GM08714 (cell line): ENCODE measurements at regions not wholly inside any gene's neighbourhood (a gene's known extent, or its start where the extent isn't known, plus 50 kb on each side); places are given as distances from the start of the nearest gene placed in this dataset.

Source experiments
- H3K4me3 ChIP-seq: fragments of 200-500 bp; sonication (Bioruptor generic); 2 replicates; pipeline ENCODE4 v1.5.1; 2014; ENCODE audit warnings: mild to moderate bottlenecking, low read length, inconsistent platforms
- ZNF274 ChIP-seq: IDR thresholded peaks from 2 replicates; pipeline ENCODE4 v1.6.1; 2012; ENCODE audit warnings: mild to moderate bottlenecking, low read depth, low read length

DNA sequence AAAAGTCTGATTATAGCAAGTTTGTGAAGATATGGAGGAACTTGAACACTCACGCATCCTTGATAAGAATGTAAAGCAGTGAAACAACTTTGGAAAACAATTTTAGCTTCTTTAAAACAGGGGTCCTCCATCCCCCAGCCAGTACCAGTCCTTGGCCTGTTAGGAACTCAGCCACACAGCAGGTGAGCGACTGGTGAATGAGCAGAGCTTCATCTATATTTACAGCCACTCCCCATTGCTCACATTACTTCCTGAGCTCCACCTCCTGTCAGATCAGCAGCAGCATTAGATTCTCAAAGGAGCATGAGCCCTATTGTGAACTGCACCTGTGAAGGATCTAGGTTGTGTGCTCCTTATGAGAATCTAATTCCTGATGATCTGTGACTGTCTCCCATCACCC, 530.3 kb upstream of the PRKX start:
- no peak for TF ChIP-seq ZNF274
- no peak overlapping the region for H3K4me3 ChIP-seq

DNA sequence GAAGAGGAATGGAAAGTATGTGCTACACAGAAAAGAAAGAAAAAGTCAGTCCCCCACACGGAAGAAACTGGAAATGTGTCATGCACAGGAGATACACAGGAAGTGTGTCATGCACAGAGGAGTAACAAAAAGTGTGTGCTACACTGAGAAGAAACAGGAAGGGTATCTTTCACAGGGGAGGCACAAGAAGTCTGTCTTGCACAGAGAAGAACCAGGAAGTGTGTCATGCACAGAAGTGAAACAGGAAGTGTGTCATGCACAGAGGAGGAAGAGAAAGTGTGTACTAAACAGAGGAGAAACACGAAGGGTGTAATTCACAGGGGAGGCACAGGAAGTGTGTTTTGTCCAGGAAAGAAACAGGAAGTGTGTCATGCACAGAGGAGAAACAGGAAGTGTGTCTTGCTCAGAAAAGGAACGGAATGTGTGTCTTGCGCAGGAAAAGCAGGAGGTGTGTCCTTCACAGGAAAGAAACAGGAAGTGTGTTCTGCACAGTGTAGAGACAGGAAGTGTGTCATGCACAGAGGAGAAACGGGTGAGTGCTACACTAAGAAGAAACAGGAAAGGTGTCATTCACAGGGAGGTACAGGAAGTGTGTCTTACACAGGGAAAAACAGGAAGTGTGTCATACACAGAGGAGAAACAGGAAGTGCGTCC, 527.2 kb upstream of the PRKX start:
- TF ChIP-seq ZNF274 = no peak
- no peak overlapping the region for H3K4me3 ChIP-seq

DNA sequence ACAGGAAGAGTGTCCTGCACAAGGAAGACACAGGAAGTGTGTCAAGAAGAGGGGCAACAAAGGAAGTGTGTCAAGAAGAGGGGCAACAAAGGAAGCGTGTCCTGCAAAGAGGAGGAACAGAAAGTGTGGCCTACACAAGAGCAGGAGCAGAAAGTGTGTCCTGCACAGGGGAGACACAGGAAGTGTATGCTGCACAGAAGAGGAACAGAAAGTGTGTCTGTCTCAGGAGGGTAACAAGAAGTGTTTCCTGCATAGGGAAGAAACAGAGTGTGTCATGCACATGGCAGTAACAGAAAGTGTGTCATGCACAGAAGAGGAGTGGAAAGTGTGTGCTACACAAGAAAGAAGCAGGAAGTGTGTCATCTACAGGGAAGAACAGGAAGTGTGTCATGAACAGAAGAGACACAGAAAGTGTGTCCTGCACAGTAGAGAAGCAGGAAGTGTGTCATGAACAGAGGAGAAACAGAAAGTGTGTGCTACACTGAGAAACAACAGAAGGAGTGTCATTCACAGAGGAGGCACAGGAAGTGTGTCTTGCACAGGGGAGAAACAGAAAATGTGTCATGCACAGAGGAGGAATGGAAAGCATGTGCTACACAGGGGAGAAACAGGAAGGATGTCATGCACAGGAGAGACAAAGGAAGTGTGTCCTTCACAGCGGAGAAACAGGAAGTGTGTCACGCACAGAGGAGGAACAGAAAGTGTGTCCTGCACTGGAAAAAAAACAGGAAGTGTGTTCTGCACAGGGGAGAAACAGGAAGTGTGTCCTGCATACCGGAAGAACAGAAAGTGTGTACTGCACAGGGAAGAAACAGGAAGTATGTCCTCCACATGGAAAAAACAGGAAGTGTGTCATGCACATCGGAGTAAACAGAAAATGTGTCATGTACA, 526.4 kb upstream of the PRKX start:
- TF ChIP-seq ZNF274 = no peak

DNA sequence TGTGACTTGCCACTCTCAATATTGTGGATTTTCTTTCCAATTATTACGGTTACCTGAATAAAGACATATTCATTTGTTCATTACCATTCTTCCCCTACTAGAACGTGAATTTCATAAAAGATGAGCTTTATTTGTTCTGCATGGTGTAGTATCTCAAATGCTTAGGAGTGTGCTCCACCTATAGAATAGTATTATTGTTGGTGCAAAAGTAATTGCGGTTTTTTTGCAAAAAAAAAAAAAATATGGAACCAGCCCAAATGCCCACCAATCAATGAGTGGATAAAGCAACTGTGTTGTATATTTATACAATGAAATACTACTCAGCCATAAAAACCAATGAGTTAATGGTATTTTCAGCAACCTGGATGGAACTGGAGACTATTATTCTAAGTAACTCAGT, 525.5 kb upstream of the PRKX start:
- TF ChIP-seq ZNF274 = no peak
- no peak overlapping the region for H3K4me3 ChIP-seq

More for the DNA sequence above, 526.4 kb upstream of the PRKX start:
- H3K4me3 ChIP-seq = no peak overlapping the region

DNA sequence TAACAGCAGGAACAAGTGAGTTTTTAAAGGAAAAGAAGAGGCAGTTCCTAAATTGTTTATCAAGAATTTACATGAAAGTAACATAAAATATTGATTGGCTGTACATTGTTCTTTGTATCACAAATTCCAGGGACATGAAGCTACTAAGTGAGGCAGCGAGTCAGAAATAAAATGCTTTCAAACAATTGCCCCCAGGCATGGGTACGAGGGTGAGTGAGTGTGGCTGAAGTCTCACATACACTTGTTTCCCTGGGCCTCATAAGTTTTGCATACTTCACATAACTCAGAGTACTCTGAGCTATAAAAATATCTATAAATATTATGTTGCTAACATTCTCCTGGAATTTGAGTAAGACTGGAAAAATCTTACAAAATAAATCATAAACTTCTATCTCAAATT, 511.6 kb upstream of the PRKX start:
- TF ChIP-seq ZNF274 = no peak

GRCh38 chrX:4206941-4207340, 493.5 kb upstream of the PRKX start:
- H3K4me3 ChIP-seq = no peak overlapping the region
- no peak for TF ChIP-seq ZNF274

More for the DNA sequence above, 511.6 kb upstream of the PRKX start:
- no peak overlapping the region for H3K4me3 ChIP-seq

GRCh38 chrX:4197971-4198370, 484.5 kb upstream of the PRKX start:
- no peak overlapping the region for H3K4me3 ChIP-seq
- no peak for TF ChIP-seq ZNF274

DNA sequence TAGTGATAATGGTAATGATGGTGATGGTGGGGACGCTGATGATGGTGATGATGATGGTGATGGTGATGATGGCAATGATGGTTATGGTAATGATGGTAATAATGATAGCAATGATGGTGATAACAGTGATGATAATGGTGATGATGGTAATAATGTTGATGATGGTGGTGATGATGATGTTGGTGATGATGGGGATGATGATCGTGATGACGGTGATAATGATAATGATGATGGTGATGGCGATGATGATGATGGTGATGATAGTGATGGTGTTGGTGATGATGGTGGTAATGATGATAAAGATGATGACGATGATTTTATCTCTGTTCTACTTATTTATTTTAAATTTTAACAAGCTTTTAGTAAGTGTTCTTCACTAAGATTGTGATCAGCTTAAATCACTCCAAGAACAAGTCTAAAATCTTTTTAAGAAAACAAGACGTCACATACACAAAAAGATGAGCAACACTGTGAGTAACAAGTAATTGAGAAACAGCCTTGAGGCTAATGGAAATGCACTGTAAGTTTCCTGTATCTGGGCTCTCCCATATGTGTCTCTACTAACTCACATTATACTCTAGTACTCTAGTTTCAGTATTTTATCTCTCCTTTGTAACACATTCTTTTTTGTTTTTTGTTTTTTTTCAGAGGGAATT, 480.2 kb upstream of the PRKX start:
- no peak overlapping the region for H3K4me3 ChIP-seq
- TF ChIP-seq ZNF274 = no peak

DNA sequence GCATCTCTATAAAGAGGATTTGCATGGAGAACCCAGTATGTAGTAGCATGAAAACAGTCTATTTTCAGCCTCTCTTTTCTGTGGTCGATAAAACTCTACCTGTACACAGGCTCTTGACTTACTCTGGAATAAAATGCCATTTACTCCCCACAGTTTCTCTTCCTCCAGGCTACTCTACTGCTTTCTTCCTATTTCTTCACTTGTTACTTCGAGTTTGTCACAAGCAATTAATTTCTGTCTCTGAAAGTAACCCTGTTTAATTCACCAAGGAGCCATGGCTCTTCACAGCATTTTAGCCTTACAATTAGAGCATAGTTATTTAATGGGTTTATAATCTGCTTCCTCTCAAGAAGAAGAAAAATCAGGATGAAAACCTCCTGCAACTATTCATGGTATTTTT, 472.9 kb upstream of the PRKX start:
- TF ChIP-seq ZNF274 = no peak
- H3K4me3 ChIP-seq = no peak overlapping the region

DNA sequence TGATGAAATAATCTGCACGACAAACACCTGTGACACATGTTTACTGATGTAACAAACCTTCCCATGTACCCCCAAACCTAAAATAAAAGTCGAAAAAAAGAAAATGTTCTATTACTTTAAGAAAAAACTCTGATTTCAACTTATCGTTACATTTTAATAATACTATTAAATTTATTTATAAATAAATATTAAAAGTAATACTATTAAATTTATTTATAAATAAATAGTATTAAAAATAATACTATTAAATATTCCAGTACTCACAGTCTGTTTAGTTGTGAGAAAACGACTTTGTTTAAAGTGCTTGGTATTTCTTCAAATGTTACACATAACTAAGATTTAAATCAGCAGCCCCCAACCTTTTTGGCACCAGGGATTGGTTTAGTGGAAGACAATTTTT, 471.6 kb upstream of the PRKX start:
- no peak for TF ChIP-seq ZNF274
- H3K4me3 ChIP-seq = no peak overlapping the region

DNA sequence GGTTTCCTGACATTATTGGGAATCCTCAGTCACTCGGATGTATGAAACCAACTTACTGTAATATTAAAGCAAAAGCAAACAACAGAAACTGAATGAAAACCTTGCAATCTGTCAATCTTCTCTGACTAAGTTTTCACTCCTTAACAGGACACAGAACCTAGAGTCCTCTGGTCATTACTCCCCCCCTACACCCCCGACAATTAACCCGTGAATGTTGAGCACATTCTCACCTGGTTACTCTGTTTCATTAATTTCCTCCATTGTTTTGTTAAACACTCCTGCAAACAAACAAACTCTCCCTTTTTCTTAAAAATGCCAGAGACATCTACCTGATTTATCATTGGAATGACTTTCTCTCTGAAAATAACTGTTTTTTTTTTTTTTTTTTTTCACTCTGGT, 469.0 kb upstream of the PRKX start:
- no peak overlapping the region for H3K4me3 ChIP-seq
- no peak for TF ChIP-seq ZNF274

GRCh38 chrX:4181782-4182407, 468.4 kb upstream of the PRKX start:
- TF ChIP-seq ZNF274 = no peak
- H3K4me3 ChIP-seq = no peak overlapping the region

GRCh38 chrX:4179031-4179430, 465.6 kb upstream of the PRKX start:
- no peak for TF ChIP-seq ZNF274
- no peak overlapping the region for H3K4me3 ChIP-seq

GRCh38 chrX:4175221-4175620, 461.8 kb upstream of the PRKX start:
- TF ChIP-seq ZNF274 = no peak
- no peak overlapping the region for H3K4me3 ChIP-seq
